ENCODE measurements at regions not wholly inside any gene's neighbourhood (a gene's known extent, or its start where the extent isn't known, plus 50 kb on each side); places are given as distances from the start of the nearest gene placed in this dataset.

DNA sequence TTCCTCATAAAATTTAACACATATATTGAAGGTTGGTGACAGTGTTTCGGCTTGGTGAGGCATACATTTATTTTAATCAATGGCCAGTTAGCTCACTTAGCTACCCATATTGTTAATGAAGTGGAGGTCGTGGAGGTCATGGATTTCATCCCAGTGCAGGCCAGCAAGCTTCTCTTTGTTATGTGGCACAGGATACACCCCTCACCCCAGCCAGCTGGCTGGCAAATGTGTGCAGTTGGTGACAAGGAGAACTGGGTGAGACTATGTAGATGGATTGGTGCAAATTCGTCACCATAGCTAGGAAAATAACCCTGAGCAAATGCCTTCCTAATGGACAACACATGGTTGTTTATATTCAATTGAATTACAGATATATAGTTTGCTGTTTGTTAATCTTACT is 50.5 kb upstream of the FOXP2 start:
- ATAC-seq (ENCODE audit: insufficient number of reproducible peaks, low FRiP score, low read depth) (no peak), DNase-seq (ENCODE audit: low spot score) (no peak)
- TF ChIP-seq, protein P1, sequence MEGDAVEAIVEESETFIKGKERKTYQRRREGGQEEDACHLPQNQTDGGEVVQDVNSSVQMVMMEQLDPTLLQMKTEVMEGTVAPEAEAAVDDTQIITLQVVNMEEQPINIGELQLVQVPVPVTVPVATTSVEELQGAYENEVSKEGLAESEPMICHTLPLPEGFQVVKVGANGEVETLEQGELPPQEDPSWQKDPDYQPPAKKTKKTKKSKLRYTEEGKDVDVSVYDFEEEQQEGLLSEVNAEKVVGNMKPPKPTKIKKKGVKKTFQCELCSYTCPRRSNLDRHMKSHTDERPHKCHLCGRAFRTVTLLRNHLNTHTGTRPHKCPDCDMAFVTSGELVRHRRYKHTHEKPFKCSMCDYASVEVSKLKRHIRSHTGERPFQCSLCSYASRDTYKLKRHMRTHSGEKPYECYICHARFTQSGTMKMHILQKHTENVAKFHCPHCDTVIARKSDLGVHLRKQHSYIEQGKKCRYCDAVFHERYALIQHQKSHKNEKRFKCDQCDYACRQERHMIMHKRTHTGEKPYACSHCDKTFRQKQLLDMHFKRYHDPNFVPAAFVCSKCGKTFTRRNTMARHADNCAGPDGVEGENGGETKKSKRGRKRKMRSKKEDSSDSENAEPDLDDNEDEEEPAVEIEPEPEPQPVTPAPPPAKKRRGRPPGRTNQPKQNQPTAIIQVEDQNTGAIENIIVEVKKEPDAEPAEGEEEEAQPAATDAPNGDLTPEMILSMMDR (IDR thresholded peaks at IDR 0.05), result no peak

DNA sequence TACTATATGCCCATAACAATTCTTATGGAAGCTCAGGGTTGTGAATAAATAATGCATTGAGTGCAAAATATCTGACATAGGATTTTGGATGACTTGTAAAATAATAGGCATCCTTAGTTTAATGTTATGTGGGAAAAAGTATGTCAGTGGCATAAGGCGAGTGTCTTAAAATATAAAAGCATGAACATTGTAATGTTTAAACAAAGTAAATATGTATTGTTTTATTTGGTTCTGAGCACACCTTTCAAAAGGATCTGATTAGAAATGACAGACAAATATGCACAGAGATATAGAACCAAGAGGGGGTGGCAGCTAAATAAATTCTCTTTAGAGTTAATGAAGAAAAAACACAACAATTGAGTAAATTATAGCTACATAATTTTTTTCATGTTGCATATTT is 51.3 kb upstream of the FOXP2 start:
- ATAC-seq (ENCODE audit: insufficient number of reproducible peaks, low FRiP score, low read depth) (no peak), DNase-seq (ENCODE audit: low spot score) (no peak)
- Histone ChIP-seq H3K4me3 (no peak overlapping the region), H3K4me1 (ENCODE audit: control insufficient read depth in 1 of 2, low read depth in 2 of 2) (peaks cover 0 to 7% of the 10 kb centered on the region in 2 donors), H3K27me3 (replicated peaks; ENCODE audit: insufficient read depth) (no peaks in the 10 kb centered on the region), H3K27ac (no peak overlapping the region), H3K36me3 (no peaks in the 10 kb centered on the region), H3K9me3 (no peaks in the 10 kb centered on the region)
- TF ChIP-seq, protein P1 (IDR thresholded peaks at IDR 0.05), result no peak

More for the DNA sequence above, 50.5 kb upstream of the FOXP2 start:
- Histone ChIP-seq H3K27ac (no peak overlapping the region), H3K36me3 (no peaks in the 10 kb centered on the region), H3K4me1 (ENCODE audit: control insufficient read depth in 1 of 2, low read depth in 2 of 2) (peaks cover 0 to 7% of the 10 kb centered on the region in 2 donors), H3K9me3 (no peaks in the 10 kb centered on the region), H3K27me3 (replicated peaks; ENCODE audit: insufficient read depth) (no peaks in the 10 kb centered on the region), H3K4me3 (no peak overlapping the region)

DNA sequence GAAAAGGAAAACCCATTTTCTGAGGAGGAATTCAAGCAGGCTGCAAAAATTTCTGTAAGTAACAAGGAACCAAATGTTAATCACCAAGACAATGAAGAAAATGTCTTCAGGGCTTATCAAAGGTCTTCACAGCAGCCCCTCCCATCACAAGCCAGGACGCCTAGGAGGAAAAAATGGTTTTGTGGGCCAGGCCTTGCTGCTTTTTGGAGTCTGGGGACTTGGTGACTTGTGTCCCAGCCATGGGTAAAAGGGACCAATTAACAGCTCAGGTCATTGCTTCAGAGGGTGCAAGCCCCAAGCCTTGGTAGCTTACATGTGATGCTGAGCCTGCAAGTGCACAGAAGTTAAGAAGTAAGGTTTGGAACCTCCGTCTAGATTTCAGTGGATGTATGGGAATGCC is 55.7 kb upstream of the FOXP2 start:
- H3K27me3 ChIP-seq (replicated peaks; ENCODE audit: insufficient read depth), result no peaks in the 10 kb centered on the region
- H3K27ac ChIP-seq, result no peak overlapping the region
- ATAC-seq (ENCODE audit: insufficient number of reproducible peaks, low FRiP score, low read depth) (no peak), DNase-seq (ENCODE audit: low spot score) (no peak)
- no peaks in the 10 kb centered on the region for H3K36me3 ChIP-seq
- no peaks in the 10 kb centered on the region for H3K9me3 ChIP-seq
- H3K4me3 ChIP-seq, result no peak overlapping the region
- peaks cover 0 to 10% of the 10 kb centered on the region in 2 donors for H3K4me1 ChIP-seq (ENCODE audit: control insufficient read depth in 1 of 2, low read depth in 2 of 2)
- TF ChIP-seq, protein P1 (IDR thresholded peaks at IDR 0.05), result no peak

DNA sequence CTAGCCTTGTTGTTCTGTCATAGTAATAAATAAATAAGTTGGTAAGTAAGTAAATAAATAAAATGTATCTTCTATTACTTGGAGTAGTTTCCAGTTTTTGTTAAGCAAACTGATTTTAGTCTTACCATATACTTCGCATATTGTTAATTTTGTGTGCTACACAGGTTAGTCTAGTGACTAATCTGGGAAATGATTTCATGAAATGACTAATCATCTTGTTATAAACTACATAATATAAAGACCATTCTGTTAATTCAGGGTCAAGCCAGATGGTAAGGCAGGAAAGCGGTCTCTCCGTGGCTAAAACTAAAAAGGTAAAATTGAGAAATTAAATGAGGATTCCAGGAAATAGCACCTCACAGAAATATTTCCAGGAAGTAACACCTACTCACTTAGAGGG is 58.5 kb upstream of the FOXP2 start:
- Histone ChIP-seq H3K36me3 (no peaks in the 10 kb centered on the region), H3K4me1 (ENCODE audit: control insufficient read depth in 1 of 2, low read depth in 2 of 2) (peaks cover 0 to 3% of the 10 kb centered on the region in 2 donors), H3K9me3 (no peaks in the 10 kb centered on the region), H3K27me3 (replicated peaks; ENCODE audit: insufficient read depth) (no peaks in the 10 kb centered on the region), H3K27ac (no peak overlapping the region), H3K4me3 (no peak overlapping the region)
- ATAC-seq (ENCODE audit: insufficient number of reproducible peaks, low FRiP score, low read depth) (no peak), DNase-seq (ENCODE audit: low spot score) (no peak)
- TF ChIP-seq, protein P1 (IDR thresholded peaks at IDR 0.05), result no peak

DNA sequence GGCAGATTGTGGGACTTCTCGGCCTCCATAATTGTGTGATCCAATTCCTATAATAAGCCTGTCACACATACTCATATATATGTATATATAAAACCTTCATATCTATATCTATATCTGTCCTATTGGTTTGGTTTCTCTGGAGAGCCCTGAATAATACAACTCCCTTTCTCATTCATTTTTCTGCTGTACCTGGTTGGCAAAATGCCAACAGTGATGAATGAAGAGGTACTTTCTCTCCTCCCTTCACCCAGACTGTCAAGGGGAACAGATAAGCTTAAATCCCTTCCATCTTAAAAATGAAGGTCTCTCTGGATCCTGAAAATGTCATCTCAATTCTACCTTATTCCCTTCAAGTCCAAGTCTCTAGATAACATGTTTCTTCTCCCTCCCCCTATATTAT is 60.3 kb upstream of the FOXP2 start:
- ATAC-seq (ENCODE audit: insufficient number of reproducible peaks, low FRiP score, low read depth) (no peak), DNase-seq (ENCODE audit: low spot score) (no peak)
- no peaks in the 10 kb centered on the region for H3K9me3 ChIP-seq
- TF ChIP-seq, protein P1 (IDR thresholded peaks at IDR 0.05), result no peak
- H3K27me3 ChIP-seq (replicated peaks; ENCODE audit: insufficient read depth), result no peaks in the 10 kb centered on the region
- no peak overlapping the region for H3K27ac ChIP-seq
- no peaks in the 10 kb centered on the region for H3K36me3 ChIP-seq
- no peak overlapping the region for H3K4me3 ChIP-seq
- H3K4me1 ChIP-seq (ENCODE audit: control insufficient read depth in 1 of 2, low read depth in 2 of 2), result peaks cover 0 to 3% of the 10 kb centered on the region in 2 donors
